ENCODE measurements at regions not wholly inside any gene's neighbourhood (a gene's known extent, or its start where the extent isn't known, plus 50 kb on each side); places are given as distances from the start of the nearest gene placed in this dataset.
"Not testable (repeated sequence)": the region's sequence is repeated elsewhere in the genome, so short reads cannot be mapped to it uniquely, and the experiment has no call there.

GRCh38 chr5:112576298-112576925 lies 157.3 kb upstream of the EPB41L4A start:
- DNase-seq, result no peak

DNA sequence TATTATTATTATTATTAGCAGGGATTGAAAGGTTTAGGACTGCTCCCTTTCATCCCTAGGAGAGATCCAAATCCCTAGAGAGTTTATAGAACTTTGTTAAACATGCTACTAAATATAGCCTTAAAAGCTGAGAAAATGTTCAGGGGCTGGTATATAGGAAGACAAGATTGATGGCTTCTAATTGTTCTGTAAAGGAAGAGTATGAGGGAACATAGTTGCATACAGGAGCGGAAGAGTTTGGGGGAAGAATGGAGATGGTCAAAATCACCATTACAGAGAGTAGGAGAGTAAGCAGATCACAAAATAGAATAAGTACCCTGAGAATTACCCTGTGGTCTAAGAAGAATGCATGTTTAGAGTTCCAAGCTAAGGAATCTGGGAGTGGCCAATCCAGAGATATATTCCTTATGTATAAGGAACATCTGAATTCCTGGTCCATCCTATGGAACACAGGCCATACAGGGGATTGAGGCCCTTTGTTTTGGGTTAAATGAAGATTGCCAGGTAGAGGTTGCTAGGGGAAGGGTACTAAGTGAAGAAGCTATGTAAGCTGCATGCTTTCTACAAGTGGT lies 158.0 kb upstream of the APC start:
- no peak for DNase-seq

DNA sequence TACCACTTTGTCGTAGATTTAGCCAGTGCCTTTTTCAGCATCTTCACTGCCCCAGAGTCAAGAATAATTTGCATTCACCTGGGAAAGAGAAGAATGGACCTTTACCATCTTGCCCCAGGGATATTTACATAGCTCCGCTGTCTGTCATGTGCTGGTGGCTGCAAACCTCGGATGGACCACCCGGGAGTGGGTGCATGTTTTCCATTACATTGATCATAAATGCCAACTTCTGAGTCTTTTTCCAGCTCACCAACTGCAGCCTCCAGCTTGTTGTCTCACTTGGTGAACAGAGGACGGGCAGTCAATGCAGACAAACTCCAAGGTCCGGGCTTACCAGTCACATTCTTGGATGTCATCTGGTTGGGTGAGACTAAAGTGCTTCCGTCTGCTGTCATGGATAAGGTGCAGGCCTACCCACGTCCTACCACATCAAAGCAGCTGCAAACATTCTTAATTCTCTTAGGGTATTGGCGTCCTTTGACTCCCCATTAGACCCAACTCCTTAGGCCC lies 155.8 kb upstream of the APC start:
- DNase-seq, result no peak

GRCh38 chr5:112583166-112583565 lies 154.5 kb upstream of the APC start:
- no peak for DNase-seq

DNA sequence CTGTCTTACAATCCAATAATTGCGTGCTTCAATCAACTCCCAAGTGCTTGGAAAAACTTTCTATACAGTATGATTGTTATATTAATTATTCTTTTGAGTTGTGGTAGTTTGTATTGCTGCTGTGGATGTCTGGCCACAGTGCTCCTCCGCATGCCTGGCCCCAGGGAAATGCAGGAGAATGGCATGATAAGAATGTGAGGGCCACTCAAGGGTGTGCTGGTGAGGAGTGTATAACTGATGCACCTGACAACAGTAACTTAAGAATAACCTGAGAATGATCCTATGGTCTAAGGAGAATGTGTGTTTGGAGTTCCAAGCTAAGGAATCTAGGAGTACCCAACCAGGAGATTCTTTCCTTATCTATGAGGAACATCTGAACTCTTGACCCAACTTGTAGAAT lies 152.9 kb upstream of the APC start:
- no peak for DNase-seq

GRCh38 chr5:112586596-112587062 lies 151.1 kb upstream of the APC start:
- no peak for DNase-seq

- not testable (repeated sequence) for DNase-seq
Observed at GRCh38 chr5:112590858-112591257, 146.8 kb upstream of the APC start.

DNA sequence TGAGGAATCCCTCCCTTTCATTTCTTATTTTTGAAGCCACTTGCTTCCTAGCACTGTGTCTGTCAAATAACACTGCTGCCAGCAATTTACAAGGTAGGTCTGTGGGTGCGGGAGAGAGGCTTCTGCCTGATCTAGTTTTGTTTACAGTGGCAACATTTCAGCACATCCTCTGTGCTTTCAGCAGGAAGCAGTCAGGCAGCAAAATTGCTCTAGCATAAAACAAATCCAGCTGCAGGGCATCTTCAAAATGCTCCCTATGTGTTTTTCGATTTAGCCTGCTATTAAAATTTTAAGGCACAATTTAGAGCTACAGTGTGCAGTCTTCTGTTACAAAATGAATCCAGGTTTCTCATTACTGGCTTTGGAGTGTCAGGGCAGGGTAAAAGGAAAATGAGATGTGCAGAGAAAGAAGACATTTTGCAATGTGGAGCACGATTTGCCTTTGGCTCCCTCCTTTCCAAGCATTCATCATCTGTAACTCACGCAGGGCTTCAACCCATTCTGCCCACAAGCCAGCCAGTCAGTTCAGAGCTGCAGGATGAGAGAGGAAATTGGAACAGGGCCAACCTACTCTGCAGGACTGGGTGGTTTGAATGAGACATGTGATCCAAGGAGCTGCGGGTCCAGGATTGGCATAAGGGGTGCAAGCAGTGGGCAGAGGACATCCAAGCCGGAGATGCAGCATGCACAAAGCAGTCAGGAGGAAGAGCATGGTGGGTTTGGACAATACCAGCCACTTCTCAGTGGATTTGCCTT lies 143.4 kb upstream of the APC start:
- no peak for DNase-seq

- DNase-seq, result no peak
Observed at GRCh38 chr5:112594941-112595340, 142.7 kb upstream of the APC start.

- no peak for DNase-seq
Observed at GRCh38 chr5:112597831-112598230, 139.9 kb upstream of the APC start.

GRCh38 chr5:112600510-112600909 lies 137.2 kb upstream of the APC start:
- DNase-seq, result not testable (repeated sequence)

GRCh38 chr5:112604732-112605630 lies 132.7 kb upstream of the APC start:
- no peak for DNase-seq

- DNase-seq, result no peak
Observed at GRCh38 chr5:112608975-112609374, 128.7 kb upstream of the APC start.

DNA sequence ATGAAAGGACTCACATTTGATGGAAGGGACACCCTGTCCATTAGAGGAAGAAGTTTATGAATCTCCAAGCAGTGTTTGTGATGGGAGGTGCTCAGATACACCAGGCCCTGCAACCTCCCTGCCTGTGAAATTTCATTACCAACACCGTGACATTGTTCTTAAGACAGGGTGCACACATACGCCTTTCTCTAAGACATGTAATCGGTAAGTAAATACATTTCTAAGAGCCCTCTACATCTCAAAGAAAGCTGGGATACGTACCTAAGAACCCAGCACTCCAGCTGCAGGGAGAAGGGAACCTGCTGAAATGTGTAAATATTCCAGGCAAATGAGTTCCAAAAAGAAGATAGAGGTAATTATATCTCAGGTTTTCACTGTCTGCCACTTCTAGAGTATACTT lies 125.0 kb upstream of the APC start:
- DNase-seq, result no peak

DNA sequence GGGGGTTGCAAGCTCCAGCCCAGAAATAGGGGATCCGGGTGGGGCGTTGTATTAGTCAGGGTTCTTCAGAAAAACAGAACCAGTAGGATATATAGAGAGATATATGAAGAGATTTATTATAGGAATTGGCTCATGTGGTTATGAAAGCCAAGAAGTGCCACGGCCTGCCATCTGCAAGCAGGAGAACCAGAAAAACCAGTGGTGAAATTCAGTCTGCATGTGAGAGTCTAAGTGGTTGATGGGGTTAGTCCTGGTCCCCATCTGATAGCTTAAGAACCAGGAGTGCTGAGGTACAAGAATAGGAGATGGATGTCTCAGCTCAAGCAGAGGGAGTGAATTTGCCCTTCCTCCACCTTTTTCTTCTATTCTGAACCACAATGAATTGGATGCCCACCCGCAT lies 123.4 kb upstream of the APC start:
- DNase-seq, result no peak

DNA sequence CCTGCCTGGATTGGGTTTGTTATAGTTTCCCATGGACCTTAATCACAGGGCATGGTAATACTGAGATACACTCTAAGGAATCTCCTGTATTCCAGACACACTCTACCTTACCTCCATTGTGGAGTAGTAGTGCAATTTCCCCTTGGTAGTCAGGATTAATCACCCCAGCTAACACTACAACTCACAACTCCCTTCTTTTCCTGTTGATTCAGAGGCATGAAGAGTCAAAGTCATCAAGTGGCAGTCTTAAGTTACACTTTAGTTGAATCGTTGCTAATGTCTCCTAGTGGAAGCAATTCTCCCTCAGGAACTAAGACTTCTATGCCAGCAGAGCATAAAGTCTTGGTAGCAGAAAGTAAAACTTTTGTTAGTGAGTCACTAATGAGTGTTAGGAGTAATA lies 122.7 kb upstream of the APC start:
- DNase-seq, result no peak

DNA sequence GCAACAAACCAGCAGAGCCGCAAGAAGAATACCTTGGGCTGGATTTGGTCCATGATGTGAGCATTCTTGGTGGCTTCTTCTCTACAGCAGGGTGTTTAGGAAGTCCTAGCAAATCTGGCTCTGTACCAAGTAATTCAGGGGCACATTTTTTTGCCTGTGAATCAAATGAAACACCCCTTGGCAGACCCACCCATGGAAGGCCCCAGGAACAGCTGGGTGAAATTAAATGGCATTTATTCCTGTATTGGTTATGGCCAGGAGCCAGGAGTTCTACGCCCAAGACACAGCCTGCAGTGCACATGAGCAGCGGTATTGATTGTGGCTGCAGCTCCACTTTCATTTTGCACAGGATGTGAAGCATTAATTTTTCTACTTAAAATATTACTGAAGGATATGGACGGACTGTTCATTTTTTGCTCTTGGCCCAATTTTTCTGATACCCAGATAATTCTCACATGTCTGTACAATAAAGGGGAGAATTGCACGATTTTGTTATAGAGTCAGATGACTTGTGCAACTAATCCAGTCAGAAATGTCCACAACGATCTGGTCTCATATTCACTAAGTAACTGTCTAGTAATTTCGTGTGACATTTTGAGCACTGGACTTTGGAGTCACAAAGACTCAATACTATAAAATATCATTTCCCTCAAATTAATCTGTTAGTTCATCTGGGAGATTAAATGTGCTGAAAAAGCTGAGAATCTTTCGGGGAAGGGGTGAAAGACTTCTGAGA lies 120.7 kb upstream of the APC start:
- DNase-seq, result no peak

DNA sequence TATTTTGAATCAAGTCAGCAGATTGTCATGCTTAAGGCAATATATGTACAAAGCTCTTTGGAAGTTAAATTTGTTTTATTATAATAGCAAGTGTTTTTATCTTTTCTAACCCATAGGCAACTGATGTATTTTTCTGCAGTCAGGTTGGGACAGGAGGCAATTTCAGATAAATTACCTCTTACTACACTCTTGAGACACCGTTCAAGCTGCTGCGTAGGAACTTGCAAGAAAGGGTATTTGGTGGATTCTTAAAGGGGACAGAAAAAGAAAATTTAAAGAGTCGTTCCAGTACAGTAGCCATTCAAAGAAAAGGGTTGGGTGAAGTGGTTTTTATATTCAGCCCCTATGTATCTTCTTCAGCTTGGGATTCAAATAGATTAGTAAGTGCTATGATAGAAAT lies 112.4 kb upstream of the APC start:
- DNase-seq, result no peak

DNA sequence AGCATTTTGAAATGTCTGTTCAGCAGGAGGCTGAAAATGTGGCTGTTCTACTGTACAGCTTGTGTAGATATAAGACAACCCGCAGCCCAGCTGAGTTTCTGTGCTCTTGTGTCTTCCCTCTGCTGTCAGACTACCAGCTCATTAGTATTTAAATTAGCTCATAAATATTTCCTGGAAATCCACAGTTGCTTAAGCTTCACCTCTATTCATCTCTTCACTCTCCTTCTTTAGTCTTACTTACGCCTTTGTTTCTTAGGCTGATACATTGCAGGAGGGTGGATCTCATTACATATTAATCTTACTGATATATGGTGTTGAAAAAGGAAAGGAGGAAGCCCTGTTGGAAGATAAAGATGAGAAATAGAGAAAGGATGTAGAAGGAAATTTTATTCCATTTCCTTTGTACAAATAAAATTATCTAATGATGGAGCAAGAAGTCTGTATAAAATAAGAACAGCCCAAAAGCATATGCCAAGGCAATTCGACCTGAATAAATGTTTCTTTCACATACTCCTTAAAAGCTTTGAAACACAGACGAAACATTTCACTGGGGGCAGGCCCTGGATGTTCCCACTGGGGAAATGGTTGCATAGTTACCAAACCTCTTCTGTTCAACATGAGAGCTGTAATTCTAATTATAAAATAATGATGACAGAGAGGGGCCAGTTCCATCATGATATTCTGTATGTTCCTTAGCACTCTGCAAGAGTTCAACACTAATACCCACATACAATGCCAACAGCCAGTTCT lies 111.8 kb upstream of the APC start:
- DNase-seq, result no peak

DNA sequence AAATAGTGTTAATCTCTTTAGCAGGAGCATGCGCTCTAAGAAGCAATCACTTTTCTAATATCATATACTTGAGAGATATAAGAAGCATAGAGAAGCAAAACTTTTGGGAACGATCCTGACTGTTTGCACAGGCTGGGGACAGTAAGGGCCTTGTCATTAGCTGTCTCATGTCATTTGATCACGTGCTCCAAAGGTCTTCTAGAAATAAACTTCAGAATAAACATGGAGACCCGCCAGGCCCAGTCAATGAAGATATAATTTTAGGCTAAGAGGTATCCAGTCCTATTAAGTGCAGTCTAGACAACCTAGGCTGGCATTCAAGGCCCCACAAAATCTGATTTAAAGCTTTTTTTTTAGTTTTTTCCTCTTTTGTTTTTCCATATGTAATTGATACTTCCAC lies 111.0 kb upstream of the APC start:
- no peak for DNase-seq

GRCh38 chr5:112628214-112628980 lies 109.3 kb upstream of the APC start:
- DNase-seq, result no peak
